HG03520 (cell line): ENCODE measurements at regions not wholly inside any gene's neighbourhood (a gene's known extent, or its start where the extent isn't known, plus 50 kb on each side); places are given as distances from the start of the nearest gene placed in this dataset.
"Not testable (repeated sequence)": the region's sequence is repeated elsewhere in the genome, so short reads cannot be mapped to it uniquely, and the experiment has no call there.

ENCODE experiments used
- ATAC-seq: cut with Tn5 transposase; IDR thresholded peaks from one replicate; pipeline ENCODE4 v1.9.1; 2021; ENCODE audit warnings: mild to moderate bottlenecking, moderate library complexity; ENCODE audit not compliant: unreplicated experiment

DNA sequence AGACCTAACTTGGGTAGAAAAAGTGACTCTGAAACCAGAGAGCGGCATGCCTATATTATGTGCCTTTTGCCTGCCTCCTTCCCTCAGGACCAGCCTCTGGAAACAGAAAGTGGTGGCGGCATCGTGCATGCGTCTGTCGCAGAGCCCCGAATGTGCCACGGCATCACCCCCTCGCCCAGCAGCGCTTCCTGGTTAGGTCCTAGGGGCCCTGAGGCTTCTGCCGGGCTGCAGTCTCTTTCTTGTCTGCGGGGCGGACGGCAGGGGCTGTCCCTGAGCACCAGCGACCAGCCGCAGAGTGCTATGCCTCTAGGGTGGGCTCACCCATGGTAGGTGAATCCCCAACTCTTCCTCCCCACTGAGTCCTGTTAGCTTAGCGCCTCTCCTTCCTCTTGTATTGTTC lies 68.7 kb downstream of the VSIG4 start:
- no peak for ATAC-seq

DNA sequence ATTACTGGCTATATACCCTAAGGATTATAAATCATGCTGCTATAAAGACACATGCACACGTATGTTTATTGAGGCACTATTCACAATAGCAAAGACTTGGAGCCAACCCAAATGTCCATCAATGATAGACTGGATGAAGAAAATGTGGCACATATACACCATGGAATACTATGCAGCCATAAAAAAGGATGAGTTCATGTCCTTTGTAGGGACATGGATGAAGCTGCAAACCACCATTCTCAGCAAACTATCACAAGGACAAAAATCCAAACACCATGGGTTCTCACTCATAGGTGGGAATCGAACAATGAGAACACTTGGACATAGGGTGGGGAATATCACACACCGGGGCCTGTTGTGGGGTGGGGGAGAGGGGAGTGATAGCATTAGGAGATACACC lies 72.7 kb downstream of the VSIG4 start:
- ATAC-seq, result not testable (repeated sequence)

DNA sequence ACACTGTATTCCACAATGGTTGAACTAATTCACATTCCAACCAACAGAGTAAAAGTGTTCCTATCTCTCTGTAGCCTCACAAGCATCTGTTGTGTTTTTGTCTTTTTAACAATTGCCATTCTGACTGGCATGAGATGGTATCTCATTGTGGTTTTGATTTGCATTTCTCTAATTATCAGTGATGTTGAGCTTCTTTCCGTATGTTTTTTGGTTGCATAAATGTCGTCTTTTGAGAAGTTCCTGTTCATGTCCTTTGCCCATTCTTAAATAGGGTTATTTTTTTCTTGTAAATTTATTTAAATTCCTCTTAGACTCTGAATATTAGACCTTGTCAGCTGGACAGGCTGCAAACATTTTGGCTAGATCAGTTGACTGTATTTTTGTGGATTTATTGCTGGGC lies 78.2 kb downstream of the VSIG4 start:
- ATAC-seq, result no peak

DNA sequence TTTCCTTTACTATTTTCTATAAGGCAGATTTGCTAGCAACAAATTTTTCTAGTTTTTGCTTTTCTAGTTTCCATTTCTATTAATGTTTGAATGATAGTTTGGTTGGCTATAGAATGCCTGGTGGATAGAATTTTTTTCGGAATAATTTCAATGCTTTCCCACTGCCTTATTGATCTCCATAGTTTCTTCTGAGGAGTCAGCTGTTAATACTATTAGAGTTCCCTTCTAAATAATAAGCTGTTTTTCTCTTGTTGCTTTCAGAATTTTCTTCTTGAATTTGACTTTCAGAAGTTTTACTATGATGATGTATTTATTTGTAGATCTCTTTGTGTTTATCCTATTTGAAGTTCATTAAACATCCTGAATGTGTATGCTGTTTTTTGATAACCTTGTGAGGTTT lies 91.8 kb downstream of the VSIG4 start:
- no peak for ATAC-seq

DNA sequence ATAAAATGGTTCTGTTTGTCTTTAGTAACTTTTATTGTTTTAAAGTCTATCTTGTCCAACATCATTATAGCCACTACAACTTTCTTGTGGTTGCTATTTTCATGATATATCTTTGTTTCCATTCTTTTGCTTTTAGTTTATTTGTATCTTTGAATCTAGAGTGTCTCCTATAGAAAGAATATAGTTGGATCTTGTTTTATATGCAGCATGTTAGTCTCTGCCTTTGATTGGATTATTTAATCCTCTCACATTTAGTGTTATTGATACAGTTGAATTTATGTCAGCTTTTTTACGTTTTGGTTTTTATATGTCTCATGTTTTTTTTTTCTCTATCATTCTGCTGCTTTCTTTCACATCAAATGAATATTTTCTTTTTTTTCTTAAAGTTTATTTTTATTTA lies 98.1 kb downstream of the VSIG4 start:
- no peak for ATAC-seq

DNA sequence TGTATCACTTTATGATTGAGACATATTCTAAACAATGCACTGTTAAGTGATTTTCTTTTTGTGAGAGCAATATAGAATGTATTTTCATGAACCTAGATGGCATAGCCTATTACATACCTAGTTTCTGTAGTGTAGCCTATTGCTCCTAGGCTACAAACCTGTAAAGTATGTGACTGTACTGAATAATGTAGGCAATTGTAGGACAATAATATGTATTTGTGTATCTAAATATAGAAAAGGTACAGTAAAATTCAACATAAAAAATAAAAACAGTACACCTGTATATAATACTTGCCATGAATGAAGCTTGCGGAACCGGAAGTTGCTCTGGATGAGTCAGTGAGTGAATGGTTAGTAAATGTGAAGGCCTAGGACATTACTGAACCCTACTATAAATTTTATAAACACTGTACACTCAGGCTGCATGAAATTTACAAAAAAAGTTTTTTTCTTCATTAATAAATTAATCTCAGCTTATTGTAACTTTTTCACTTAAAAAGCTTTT lies 106.7 kb downstream of the VSIG4 start:
- no peak for ATAC-seq

DNA sequence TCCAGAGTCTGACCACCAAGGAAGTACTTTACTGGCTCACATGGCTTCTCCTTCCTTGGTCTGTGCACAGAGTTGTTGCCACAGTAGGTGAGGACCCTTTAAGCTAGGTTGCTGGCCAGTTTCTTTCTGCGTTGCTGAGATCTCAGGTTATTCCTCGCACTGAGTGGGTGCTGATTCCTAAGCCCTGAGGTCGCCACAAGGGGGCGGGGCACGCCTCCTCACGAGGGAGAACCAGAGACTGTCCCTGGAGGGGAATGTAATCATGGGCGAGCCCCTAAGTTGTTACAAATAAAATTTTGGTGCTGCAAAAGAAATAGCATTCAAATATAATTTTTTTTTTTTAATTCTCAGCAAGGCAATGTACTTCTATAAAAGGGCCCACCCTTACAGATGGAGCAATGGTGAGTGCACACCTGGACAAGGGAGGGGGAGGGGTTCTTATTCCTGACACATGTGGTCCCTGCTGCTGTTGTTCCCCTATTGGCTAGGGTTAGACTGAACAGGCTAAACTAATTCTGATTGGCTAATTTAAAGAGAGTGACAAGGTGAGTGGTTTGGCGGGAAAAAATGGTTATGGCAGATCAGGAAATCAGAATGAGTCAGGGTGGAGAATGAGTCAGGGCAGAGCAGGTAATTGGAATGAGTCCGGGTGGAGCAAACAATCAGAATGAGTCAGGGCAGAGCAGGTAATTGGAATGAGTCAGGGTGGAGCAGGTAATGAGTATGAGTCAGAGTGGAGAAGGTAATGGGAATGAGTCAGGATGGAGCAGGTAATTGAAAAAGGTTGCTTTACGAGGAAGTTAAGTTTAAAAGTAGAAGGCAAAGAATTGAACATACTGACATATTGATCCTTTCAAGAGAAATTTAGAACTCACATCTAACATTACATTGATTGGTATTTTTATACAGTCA lies 107.5 kb downstream of the VSIG4 start:
- ATAC-seq, result no peak

DNA sequence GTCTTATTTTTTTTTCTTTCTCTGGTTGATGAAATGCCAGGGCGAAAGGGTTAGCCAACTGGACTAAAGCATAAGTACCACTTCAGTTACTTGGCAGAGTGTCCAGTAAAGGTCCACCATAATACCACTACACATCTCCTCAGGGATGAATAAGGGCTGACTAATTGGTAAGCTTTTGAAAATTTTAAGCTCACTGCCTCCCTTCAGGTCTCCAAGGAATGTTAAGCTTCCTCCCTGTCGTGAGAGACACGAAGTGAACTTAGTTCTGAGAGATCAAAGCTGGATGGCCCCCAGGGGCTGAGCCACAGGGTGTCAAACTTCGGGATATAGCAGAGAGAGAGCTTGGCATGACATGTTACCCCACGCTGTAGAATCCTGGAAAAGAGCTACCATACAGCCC lies 111.4 kb downstream of the VSIG4 start:
- ATAC-seq, result no peak

DNA sequence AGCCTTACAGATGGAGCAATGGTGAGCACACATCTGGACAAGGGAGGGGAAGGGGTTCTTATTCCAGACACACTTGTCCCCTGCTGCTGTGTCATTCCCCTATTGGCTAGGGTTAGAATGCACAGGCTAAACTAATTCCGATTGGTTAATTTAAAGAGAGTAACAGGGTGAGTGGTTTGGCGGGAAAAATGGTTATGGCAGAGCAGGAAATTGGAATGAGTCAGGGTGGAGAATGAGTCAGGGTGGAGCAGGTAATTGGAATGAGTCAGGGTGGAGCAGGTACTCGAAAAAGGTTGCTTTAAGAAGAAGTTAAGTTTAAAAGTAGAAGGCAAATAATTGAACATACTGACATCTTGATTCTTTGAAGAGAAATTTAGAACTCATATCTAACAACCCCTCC lies 112.5 kb downstream of the VSIG4 start:
- ATAC-seq, result not testable (repeated sequence)

DNA sequence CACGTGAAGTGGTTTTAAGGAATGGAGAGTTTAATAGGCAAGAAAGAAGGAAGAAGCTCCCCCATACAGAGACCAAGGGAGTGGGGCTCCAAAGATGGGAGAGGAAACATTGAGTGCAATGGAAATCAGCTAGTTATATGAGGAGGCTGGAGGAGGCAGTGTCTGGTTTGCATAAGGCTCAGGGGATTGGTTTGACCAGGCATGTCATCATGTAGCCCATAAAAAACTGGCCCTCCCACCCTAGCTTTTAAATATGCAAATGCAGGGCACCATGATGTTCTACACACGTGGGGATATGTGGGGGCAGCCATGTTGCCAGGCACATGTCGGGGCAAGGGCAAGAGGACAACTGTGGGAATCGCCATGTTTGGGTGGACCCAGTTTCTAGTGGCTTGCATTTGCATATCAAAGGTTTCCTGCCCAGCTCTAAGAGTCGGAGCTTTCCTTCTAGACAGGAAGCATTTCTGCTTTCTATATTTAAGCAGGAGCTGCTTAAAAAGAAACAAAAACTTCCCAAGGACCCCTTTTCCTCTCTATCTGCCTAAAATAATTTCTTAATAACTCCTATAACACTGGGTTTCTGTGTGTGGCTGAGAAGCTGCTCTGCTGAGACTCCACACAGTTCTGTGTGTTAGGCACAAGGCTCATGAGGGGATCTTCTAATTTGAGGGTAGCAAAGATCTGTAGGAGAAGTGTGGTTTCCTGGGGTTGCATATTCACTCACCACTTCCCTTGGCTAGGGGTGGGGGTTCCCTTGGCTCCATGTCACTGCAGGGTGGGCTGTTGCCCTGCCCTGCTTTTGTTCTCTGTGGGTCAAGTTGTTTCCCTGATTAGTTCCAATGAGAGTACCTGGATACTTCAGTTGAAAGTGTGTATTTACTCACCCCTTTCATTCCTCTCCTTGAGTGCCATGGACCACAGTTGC lies 113.5 kb downstream of the VSIG4 start:
- peak; percentile 75 for ATAC-seq

DNA sequence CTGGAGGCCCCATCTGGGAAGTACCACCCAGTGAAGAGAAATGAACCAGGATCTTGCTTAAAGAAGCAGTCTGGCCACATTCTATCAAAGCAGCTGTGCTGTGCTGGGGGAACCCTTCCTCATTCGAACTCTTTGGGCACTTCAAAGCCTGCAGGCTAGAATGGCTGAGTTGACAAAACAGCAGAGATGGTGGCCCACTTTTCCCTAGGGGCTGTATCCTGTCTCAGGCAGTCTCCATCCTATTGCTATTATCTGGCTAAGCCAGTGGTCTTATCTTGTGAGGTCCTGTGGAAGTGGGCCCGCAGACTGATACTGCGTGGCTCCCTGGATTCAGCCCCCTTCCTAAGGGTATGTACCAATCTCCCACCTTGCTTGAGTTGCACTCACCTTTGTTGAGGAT lies 114.3 kb downstream of the VSIG4 start:
- ATAC-seq, result no peak

DNA sequence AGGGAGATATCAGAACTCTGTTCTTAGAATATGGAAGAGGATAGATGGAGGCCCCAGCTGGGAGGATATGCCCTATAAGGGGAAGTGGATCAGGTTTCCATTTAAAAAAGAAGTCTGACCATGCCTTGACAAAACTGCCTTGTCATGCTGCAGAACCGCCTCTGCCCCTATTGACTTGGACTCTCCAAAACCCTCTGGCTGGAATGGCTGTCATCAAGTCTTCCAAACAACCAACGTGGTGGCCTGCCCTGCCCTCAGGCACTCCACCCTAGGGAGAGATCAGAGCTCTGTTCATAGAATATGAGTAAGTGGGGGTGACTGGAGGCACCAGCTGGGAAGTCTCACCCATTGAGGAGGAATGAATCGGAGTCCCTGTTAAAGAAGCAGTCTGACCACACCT lies 114.9 kb downstream of the VSIG4 start:
- ATAC-seq, result no peak

DNA sequence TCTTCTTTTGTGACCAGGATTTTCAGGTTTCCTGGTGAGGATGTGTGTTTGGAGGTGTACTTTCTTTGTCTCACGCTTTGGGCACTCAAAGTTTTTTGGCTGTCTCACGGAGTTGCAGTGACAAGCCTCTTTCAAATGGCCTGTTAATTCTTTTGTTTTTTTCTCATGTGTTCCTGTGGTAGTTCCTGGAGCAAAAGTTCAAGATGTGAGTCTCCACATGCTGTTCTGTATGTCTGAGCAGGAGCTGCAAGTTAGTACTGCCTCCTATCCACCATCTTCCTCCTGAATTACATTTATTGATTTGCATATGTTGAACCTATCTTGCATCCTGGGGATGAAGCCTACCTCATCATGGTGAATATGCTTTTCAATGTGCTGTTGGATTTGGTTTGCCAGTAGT lies 118.5 kb downstream of the VSIG4 start:
- ATAC-seq, result no peak

DNA sequence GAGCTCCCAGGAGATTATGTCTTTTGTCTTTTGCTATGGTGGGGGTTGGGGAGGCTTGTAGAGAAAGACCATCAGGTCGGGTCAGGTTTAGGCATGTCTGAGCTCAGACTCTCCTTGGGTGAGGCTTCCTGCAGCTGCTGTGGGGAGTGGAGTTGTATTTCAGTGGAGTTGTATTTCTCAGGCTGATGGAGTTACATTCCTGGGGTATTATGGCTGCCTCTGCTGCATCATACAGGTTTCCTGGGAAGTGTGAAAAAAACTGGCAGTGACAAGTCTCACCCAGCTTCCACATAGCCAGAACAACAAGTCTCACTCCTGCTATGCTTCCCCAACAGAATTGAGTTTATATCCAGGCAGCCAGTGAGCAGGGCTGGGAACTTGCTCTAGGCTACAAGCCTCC lies 119.3 kb downstream of the VSIG4 start:
- ATAC-seq, result no peak

DNA sequence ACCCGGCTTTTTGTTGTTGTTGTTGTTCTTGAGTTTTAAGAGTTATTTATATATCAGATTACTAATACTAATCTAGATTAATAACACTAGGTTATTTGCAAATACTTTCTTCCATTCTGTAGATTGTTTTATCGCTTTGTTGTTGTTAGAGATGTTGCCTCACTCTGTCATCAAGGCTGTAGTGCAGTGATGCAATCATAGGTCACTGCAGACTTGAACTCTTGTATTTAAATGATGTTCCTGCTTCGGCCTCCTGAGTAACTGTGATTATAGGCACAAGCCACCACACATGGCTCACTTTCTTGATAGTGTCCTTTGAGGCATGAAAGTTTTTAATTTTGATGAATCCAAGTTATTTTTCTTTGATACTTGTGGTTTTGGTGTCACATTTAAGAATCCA lies 129.0 kb downstream of the VSIG4 start:
- ATAC-seq, result no peak

DNA sequence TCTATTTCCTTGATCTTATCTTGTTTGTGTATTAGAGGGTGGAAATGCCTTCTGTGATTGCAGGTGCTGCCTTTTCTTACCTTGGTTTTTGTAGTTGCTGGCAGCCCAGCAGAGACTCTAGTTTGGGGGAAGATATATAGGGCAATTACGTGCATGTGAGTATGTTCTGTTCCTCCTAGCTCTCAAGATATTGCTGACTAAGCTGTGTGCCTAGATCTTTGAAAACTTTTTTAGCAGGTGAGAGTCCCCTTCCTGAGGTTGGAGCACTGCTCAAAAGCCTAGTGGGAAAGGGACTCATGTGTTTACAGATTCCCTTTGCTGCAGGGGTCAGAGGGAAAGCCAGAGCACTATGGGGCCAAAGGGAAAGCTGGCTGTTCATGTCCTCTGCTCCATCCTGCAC lies 136.1 kb downstream of the VSIG4 start:
- no peak for ATAC-seq

DNA sequence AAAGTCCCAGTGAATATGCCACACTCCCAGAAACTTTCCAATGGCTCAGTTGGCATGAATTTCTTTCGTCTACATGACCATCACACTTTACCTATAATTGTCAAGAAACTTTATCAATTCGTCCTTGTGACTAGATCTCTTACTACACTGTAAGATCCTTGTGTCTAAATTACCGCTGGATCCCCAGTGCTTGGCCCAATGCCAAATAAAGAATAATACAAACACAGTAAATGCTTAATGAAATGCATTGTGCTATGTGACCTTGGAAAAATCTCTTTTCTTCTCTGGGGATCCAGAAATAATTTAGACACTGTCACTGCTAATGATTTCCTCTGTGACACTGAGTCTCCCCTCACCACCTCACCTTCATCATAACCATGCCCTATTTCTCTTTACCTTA lies 137.9 kb downstream of the VSIG4 start:
- ATAC-seq, result no peak

DNA sequence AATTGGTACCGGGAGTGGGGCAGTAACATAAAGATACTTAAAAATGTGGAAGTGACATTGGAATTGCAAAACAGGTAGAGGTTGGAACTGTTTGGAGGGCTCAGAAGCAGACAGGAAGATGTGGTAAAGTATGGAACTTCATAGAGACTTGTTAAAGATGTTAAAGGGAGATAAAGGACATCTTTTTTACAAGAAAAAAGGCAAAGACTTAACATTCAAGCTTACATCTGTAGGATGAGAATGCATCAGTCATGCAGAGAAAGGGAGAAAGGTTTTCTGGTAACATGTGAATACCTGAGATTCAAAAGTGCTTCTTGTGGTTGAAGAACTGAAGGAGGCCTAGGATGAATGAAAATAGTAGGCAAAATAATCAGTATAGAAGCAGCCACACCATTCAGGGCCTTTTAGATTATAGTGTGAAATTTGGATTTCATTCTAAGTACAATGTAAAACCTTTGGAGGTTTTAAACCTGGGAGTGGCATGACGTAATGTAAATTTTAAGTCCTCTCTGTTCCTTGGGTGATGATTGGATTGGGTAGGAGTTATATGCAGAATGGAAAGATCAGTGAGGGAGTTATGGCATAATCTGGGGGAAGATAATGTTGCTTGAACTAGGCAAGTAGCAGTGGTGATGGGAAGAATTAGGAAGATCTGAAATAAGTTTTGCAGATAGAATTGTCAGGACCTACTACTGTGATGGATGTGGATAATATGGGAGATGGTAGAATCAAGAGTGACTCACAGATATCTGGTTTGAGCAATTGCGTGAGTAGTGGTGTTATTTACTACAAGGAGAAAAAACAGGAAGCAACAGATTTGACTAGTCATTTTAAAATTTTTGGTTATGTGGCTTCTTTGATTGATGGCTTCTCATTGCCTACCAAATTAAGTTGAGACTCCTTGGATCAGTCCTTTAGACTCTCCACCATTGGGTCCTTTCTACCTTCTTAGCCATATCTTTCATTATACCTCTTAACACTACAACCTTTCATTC lies 138.7 kb downstream of the VSIG4 start:
- no peak for ATAC-seq

DNA sequence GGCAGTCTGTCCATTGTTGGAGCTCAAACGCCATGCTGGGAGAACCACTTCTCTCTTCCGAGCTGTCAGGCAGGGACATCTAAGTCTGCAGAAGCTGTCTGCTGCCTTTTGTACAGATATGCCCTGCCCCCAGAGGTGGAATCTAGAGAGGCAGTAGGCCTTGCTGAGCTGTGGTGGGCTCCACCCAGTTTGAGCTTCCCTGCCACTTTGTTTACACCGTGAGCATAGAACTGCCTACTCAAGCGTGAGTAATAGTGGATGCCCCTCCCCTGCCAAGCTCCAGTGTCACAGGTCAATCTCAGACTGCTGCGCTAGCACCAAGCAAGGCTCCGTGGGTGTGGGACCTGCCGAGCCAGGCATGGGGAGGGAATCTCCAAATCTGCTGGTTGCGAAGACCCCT lies 145.7 kb downstream of the VSIG4 start:
- ATAC-seq, result no peak

DNA sequence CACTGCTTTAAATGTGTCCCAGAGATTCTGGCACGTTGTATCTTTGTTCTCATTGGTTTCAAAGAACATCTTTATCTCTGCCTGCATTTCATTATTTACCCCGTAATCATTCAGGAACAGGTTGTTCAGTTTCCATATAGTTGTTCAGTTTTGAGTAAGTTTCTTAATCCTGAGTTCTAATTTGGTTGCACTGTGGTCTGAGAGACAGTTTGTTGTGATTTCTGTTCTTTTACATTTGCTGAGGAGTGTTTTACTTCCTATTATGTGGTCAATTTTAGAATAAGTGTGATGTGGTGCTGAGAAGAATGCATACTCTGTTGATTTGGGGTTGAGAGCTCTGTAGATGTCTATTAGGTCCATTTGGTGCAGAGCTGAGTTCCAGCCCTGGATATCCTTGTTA lies 148.1 kb downstream of the VSIG4 start:
- ATAC-seq, result not testable (repeated sequence)
